ENCODE measurements at regions not wholly inside any gene's neighbourhood (a gene's known extent, or its start where the extent isn't known, plus 50 kb on each side); places are given as distances from the start of the nearest gene placed in this dataset.
A peak's percentile ranks its signal among the peaks of the same experiment; 100 is the strongest.
"Not testable (repeated sequence)": the region's sequence is repeated elsewhere in the genome, so short reads cannot be mapped to it uniquely, and the experiment has no call there.

DNA sequence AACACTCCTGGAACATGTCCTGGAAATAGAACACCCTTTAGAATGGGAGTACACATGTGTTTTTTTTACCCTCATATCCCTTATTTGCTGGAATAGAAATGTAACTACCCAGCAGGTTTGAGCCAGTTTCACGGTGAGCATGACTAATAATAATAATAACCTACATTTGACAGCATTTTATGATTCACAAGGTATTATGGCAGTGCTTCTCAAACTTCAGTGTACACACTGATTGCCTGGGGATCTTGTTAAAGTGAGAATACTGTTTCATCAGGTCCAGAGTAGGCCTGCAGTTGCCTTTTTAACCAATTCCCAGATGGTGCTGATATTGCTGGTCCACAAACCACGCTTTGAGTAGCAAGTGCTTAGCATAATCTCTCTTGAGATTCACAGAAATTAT, 63.9 kb downstream of the NFKBIZ start:
- Mint-ChIP-seq H3K4me3 (ENCODE audit: unreplicated experiment) (no peak overlapping the region), H3K27me3 (ENCODE audit: insufficient read depth, unreplicated experiment) (no peaks in the 10 kb centered on the region), H3K36me3 (ENCODE audit: insufficient read depth, unreplicated experiment) (no peaks in the 10 kb centered on the region), H3K27ac (ENCODE audit: low read depth, unreplicated experiment) (peak overlapping the region; percentile 7), H3K9me3 (ENCODE audit: unreplicated experiment) (peaks cover 9% of the 10 kb centered on the region), H3K4me1 (ENCODE audit: insufficient read depth, unreplicated experiment) (peaks cover 6% of the 10 kb centered on the region)
- ChIA-PET POLR2A (no interaction called here), CTCF (interaction anchor here (0.6 kb wide), 1 partner anchor 18 kb away, joined by 3 read pairs; no protein-coding TSS in a partner anchor)
- BruUV-seq (replicated peaks) = no TSS peak
- intact Hi-C loops (cut with micrococcal nuclease) = no loop called here
- TF ChIP-seq, protein P1, sequence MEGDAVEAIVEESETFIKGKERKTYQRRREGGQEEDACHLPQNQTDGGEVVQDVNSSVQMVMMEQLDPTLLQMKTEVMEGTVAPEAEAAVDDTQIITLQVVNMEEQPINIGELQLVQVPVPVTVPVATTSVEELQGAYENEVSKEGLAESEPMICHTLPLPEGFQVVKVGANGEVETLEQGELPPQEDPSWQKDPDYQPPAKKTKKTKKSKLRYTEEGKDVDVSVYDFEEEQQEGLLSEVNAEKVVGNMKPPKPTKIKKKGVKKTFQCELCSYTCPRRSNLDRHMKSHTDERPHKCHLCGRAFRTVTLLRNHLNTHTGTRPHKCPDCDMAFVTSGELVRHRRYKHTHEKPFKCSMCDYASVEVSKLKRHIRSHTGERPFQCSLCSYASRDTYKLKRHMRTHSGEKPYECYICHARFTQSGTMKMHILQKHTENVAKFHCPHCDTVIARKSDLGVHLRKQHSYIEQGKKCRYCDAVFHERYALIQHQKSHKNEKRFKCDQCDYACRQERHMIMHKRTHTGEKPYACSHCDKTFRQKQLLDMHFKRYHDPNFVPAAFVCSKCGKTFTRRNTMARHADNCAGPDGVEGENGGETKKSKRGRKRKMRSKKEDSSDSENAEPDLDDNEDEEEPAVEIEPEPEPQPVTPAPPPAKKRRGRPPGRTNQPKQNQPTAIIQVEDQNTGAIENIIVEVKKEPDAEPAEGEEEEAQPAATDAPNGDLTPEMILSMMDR (IDR thresholded peaks at IDR 0.05; ENCODE audit: unreplicated experiment) = no peak
- peak; percentile 56 for DNase-seq (ENCODE audit: unreplicated experiment)

DNA sequence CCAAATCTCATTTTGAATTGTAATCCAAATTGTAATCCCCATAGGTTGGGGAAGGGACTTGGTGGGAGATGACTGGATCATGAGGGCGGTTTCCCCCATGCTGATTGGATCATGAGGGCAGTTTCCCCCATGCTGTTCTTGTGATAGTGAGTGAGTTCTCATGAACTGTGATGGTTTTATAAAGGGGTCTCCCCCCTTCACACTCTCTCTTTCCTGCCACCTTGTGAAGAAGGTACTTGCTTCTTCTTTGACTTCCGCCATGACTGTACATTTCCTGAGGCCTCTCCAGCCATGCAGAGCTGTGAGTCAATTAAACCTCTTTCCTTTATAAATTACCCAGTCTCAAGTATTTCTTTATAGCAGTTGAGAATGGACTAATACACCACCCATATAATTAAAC, 68.4 kb downstream of the NFKBIZ start:
- DNase-seq (ENCODE audit: unreplicated experiment); H3K36me3 Mint-ChIP-seq (ENCODE audit: insufficient read depth, unreplicated experiment); POLR2A ChIA-PET; CTCF ChIA-PET; H3K4me3 Mint-ChIP-seq (ENCODE audit: unreplicated experiment); BruUV-seq (replicated peaks); H3K27me3 Mint-ChIP-seq (ENCODE audit: insufficient read depth, unreplicated experiment); intact Hi-C loops (cut with micrococcal nuclease); H3K27ac Mint-ChIP-seq (ENCODE audit: low read depth, unreplicated experiment): not testable (repeated sequence)
- H3K9me3 Mint-ChIP-seq (ENCODE audit: unreplicated experiment) = peaks cover 19% of the 10 kb centered on the region
- peaks cover 11% of the 10 kb centered on the region for H3K4me1 Mint-ChIP-seq (ENCODE audit: insufficient read depth, unreplicated experiment)

DNA sequence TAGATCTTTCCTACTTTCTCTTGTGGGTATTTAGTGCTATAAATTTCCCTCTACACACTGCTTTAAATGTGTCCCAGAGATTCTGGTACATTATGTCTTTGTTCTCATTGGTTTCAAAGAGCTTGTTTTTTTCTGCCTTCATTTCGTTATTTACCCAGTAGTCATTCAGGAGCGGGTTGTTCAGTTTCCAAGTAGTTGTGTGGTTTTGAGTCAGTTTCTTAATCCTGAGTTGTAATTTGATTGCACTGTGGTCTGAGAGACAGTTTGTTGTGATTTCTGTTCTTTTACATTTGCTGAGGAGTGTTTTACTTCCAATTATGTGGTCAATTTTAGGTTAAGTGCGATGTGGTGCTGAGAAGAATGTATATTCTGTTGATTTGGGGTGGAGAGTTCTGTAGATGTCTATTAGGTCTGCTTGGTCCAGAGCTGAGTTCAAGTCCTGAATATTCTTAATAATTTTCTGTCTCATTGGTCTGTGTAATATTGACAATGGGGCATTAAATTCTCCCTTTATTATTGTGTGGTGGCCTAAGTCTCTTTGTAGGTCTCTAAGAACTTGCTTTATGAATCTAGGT, 72.9 kb downstream of the NFKBIZ start:
- DNase-seq (ENCODE audit: unreplicated experiment); H3K36me3 Mint-ChIP-seq (ENCODE audit: insufficient read depth, unreplicated experiment); POLR2A ChIA-PET; H3K27me3 Mint-ChIP-seq (ENCODE audit: insufficient read depth, unreplicated experiment); H3K27ac Mint-ChIP-seq (ENCODE audit: low read depth, unreplicated experiment); H3K4me3 Mint-ChIP-seq (ENCODE audit: unreplicated experiment); BruUV-seq (replicated peaks); intact Hi-C loops (cut with micrococcal nuclease): not testable (repeated sequence)
- Mint-ChIP-seq H3K4me1 (ENCODE audit: insufficient read depth, unreplicated experiment) (peaks cover 24% of the 10 kb centered on the region), H3K9me3 (ENCODE audit: unreplicated experiment) (peaks cover 15% of the 10 kb centered on the region)
- CTCF ChIA-PET = interaction anchor here (1.1 kb wide), 1 partner anchor 13 kb away, joined by 3 read pairs; no protein-coding TSS in a partner anchor

DNA sequence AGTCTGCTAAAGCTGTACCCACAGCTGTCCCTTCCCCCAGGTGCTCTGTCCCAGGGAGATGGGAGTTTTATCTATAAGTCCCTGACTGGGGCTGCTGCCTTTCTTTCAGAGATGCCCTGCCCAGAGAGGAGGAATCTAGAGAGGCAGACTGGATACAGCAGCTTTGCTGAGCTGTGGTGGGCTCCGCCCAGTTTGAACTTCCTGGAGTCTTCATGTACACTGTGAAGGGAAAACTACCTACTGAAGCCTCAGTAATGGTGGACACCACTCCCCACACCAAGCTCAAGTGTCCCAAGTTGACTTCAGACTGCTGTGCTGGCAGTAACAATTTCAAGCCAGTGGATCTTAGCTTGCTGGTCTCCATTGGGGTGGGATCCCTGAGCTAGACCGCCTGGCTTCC, 75.3 kb downstream of the NFKBIZ start:
- H3K36me3 Mint-ChIP-seq (ENCODE audit: insufficient read depth, unreplicated experiment); POLR2A ChIA-PET; H3K4me3 Mint-ChIP-seq (ENCODE audit: unreplicated experiment); intact Hi-C loops (cut with micrococcal nuclease); BruUV-seq (replicated peaks); H3K27me3 Mint-ChIP-seq (ENCODE audit: insufficient read depth, unreplicated experiment); DNase-seq (ENCODE audit: unreplicated experiment); H3K9me3 Mint-ChIP-seq (ENCODE audit: unreplicated experiment); H3K27ac Mint-ChIP-seq (ENCODE audit: low read depth, unreplicated experiment): not testable (repeated sequence)
- peaks cover 26% of the 10 kb centered on the region for H3K4me1 Mint-ChIP-seq (ENCODE audit: insufficient read depth, unreplicated experiment)
- CTCF ChIA-PET = interaction anchor here (1.3 to 1.4 kb wide), 2 partner anchors 119 to 305 kb away, joined by 4 read pairs; no protein-coding TSS in a partner anchor

DNA sequence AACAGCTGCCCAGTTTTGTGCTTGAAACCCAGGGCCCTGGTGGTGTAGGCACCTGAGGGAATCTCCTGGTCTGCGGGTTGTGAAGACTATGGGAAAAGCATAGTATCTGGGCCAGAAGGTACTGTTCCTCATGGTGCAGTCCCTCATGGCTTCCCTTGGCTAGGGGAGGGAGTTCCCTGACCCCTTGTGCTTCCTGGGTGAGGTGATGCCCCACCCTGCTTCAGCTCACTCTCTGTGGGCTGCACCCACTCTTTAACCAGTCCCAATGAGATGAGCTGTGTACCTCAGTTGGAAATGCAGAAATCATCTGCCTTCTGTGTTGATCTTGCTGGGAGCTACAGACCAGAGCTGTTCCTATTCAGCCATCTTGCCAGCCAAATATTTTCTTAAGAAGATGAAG, 75.8 kb downstream of the NFKBIZ start:
- peaks cover 26% of the 10 kb centered on the region for H3K4me1 Mint-ChIP-seq (ENCODE audit: insufficient read depth, unreplicated experiment)
- BruUV-seq (replicated peaks); DNase-seq (ENCODE audit: unreplicated experiment); H3K9me3 Mint-ChIP-seq (ENCODE audit: unreplicated experiment); H3K4me3 Mint-ChIP-seq (ENCODE audit: unreplicated experiment); intact Hi-C loops (cut with micrococcal nuclease); H3K27ac Mint-ChIP-seq (ENCODE audit: low read depth, unreplicated experiment); H3K27me3 Mint-ChIP-seq (ENCODE audit: insufficient read depth, unreplicated experiment); H3K36me3 Mint-ChIP-seq (ENCODE audit: insufficient read depth, unreplicated experiment): not testable (repeated sequence)
- POLR2A ChIA-PET = interaction anchor here (1.0 kb wide), 1 partner anchor 13 kb away, joined by 4 read pairs; no protein-coding TSS in a partner anchor
- CTCF ChIA-PET = interaction anchor here (1.3 to 1.4 kb wide), 2 partner anchors 119 to 304 kb away, joined by 4 read pairs; no protein-coding TSS in a partner anchor

DNA sequence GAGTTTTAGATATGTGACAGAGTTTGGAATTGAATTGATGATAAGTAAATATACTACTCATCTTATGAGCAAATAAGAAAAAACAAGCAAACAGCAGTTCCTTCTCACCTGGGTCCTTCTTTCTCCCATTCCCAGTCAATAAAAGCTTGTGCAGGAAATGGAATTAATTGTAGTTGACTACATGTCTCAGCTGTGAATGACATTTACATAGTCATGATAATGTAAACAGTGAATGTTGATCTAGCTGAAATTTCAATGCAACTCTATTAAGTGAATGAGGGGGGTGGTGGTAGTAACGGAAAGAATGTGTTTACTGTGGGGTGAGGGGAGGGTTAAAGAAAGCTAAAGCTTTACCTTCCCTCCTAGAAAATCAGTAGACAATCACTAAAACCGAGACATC, 76.2 kb downstream of the NFKBIZ start:
- ChIA-PET POLR2A (interaction anchor here (1.0 kb wide), 1 partner anchor 13 kb away, joined by 4 read pairs; no protein-coding TSS in a partner anchor), CTCF (interaction anchor here (1.4 kb wide), 1 partner anchor 120 kb away, joined by 4 read pairs; no protein-coding TSS in a partner anchor)

More for the DNA sequence above, 76.2 kb downstream of the NFKBIZ start:
- H3K4me3 Mint-ChIP-seq (ENCODE audit: unreplicated experiment) = no peak overlapping the region
- H3K27me3 Mint-ChIP-seq (ENCODE audit: insufficient read depth, unreplicated experiment) = no peaks in the 10 kb centered on the region
- no TSS peak for BruUV-seq (replicated peaks)
- H3K36me3 Mint-ChIP-seq (ENCODE audit: insufficient read depth, unreplicated experiment) = no peaks in the 10 kb centered on the region
- TF ChIP-seq, protein P1 (IDR thresholded peaks at IDR 0.05; ENCODE audit: unreplicated experiment) = no peak
- intact Hi-C loops (cut with micrococcal nuclease) = no loop called here
- H3K27ac Mint-ChIP-seq (ENCODE audit: low read depth, unreplicated experiment) = no peak overlapping the region
- peaks cover 26% of the 10 kb centered on the region for H3K4me1 Mint-ChIP-seq (ENCODE audit: insufficient read depth, unreplicated experiment)
- H3K9me3 Mint-ChIP-seq (ENCODE audit: unreplicated experiment) = peaks cover 9% of the 10 kb centered on the region
- DNase-seq (ENCODE audit: unreplicated experiment) = no peak
